ENCODE measurements at regions not wholly inside any gene's neighbourhood (a gene's known extent, or its start where the extent isn't known, plus 50 kb on each side); places are given as distances from the start of the nearest gene placed in this dataset. TPM values are rescaled to one million over a fixed set of nuclear protein-coding genes. Genes with fewer than 3 reads are reported as not detected.

DNA sequence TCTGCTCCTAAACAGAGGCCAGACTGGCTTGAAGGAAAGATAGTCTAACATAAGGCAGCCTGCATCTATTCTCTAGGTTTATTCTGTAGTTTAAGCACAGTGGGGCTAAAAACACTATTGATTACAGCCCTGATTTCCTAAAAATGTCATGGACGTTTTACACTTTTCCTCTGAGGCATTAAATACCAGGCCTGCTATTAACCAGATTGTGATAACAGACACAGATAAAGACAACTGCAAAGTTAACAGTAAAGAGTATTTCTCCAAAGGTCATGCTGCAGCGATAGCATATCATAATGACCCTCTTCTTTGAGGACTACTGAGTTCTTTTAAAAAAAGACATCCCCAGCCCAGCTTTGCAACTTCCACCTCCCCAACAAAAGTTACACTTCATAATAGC is 59.6 kb upstream of the MON1B start:
- no peak for DNase-seq (ENCODE audit: low read depth in 2 of 3, low spot score in 2 of 3)

DNA sequence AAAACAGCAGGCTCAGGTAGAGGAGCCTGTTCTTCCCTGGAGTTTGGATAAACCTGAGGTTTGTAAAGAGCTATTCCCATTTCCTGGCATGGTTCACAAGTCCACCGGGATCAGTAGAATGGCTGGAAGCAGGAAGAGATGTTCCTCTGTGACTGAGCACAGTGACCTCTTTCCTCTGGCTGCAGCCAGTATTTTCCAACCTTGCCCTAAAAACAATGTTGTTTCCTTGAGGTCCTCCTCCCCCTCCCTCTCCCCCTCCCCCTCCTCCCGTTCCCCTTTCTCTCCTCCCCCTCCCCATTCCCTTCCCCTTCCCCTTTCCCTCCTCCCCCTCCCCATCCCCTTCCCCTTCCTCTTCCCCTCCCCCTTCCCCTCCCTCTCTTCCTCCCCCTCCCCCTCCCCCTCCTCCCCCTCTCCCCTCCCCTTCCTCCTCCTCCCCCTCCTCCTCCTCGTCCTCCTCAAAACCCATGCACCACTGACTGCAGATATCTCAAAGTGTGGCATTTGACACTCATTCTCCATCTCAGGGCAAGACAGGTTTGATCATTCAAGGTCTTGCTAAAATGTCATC is 58.9 kb upstream of the MON1B start:
- no peak for DNase-seq (ENCODE audit: low read depth in 2 of 3, low spot score in 2 of 3)

DNA sequence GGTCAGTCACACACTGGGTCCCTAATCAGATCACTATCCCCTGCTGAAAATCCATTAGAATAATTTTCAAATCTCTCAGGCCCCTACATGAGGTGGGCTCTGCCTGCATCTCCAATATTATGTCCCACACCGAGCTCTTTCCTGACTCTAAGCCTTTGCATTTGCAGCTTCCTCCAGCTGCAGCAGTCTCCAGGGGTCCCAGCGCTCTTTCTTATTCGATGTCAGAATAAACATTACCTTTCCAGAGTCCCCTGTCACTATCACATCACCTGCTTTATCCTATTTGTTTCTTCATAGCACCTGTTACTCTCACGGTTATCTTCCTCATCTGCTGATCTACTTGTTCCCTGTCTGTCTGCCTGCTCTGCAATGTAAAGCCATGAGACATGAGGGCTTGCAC is 57.3 kb upstream of the MON1B start:
- no peak for DNase-seq (ENCODE audit: low read depth in 2 of 3, low spot score in 2 of 3)

DNA sequence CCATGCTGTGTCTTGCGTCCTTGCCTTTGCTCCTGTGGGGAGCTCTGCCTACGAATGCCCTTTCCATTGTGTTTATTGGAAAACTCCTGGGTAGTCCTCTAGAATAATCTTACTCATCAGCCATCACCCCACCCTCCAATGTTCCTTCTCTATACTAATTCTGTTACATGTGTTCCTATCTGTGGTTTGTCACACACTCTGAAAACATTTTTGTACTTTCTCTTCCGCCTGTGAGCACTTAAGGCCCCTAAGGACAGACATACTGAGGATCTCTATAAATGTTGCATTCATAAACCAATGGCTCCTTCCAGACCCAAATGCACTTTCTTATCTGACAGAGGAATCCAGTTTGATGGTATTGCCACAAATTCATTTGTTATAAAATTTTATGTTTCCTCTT is 53.9 kb upstream of the MON1B start:
- no peak for DNase-seq (ENCODE audit: low read depth in 2 of 3, low spot score in 2 of 3)

Small RNAs in the stretch of these regions (small RNA-seq; reads per million reads assigned to genes)
- not detected for gene MIR4719

All from hematopoietic multipotent progenitor cell (in vitro differentiated cells).